B cell (primary cell): ENCODE measurements at regions not wholly inside any gene's neighbourhood (a gene's known extent, or its start where the extent isn't known, plus 50 kb on each side); places are given as distances from the start of the nearest gene placed in this dataset.

Source experiments
- ATAC-seq: fragments of 200-7000 bp; cut with Tn5 transposase; one replicate; pipeline ENCODE4 v1.10.0; 2021; ENCODE audit warnings: low read depth, mild to moderate bottlenecking, moderate number of reproducible peaks, moderate library complexity
- CTCF ChIA-PET: fragments of 350-600 bp; sonication (Branson Sonifier 250); formaldehyde crosslinking; loops from one replicate; lab custom pipeline; 2021; ENCODE audit warnings: antibody characterized with exemption, inconsistent platforms; lab: Charles Lee
- POLR2A ChIA-PET: fragments of 350-600 bp; sonication (Branson Sonifier 250); formaldehyde crosslinking; loops from one replicate; lab custom pipeline; 2021; ENCODE audit warnings: antibody characterized with exemption; lab: Charles Lee
- DNase-seq: peaks from one replicate; pipeline ENCODE4 v3.0.0; 2013
- H2AFZ ChIP-seq: 2 replicates; pipeline ENCODE4 v1.6.1; 2012; ENCODE audit warnings: mild to moderate bottlenecking, low read depth, low read length; ENCODE audit not compliant: insufficient read depth, poor library complexity, severe bottlenecking
- H3K27ac ChIP-seq, 2 donors: 1 replicate in 1 of 2; 2 replicates in 1 of 2; pipeline ENCODE4 v1.5.1; 2012 to 2013; ENCODE audit warnings: low read length in 2 of 2, mild to moderate bottlenecking in 2 of 2, moderate library complexity in 1 of 2
- H3K27me3 ChIP-seq, 4 experiments: fragments of 200-600 bp in 1 of 4; sonication (generic) in 1 of 4; replicated peaks in 1 of 4; 1 replicate in 2 of 4; 2 replicates in 2 of 4; pipeline versions ENCODE4 v1.6.1 to v1.7.0; 2013 to 2016; ENCODE audit warnings: low read length in 3 of 4, mild to moderate bottlenecking in 2 of 4, mixed read lengths in 1 of 4, moderate library complexity in 1 of 4; ENCODE audit not compliant: insufficient read depth in 4 of 4, control insufficient read depth in 3 of 4; ENCODE audit errors: control extremely low read depth in 1 of 4
- H3K36me3 ChIP-seq, 2 experiments: replicated peaks in 1 of 2; 1 replicate in 1 of 2; 2 replicates in 1 of 2; pipeline versions ENCODE4 v1.6.1 to v1.7.1; 2013; ENCODE audit warnings: low read length in 1 of 2; ENCODE audit not compliant: insufficient read depth in 2 of 2, control insufficient read depth in 1 of 2; ENCODE audit errors: control extremely low read depth in 1 of 2, extremely low read depth in 1 of 2
- H3K4me1 ChIP-seq, 2 donors: fragments of 200-600 bp in 1 of 2; sonication (generic) in 1 of 2; 1 replicate in 1 of 2; 2 replicates in 1 of 2; pipeline versions ENCODE4 v1.5.1 to v1.6.1; 2013 to 2017; ENCODE audit warnings: low read length in 2 of 2; ENCODE audit not compliant: control insufficient read depth in 2 of 2, insufficient read depth in 2 of 2
- H3K4me2 ChIP-seq: replicated peaks from 2 replicates; pipeline ENCODE3; 2012; ENCODE audit warnings: mild to moderate bottlenecking, low read depth, low read length; ENCODE audit not compliant: poor library complexity, severe bottlenecking
- H3K4me3 ChIP-seq, 5 experiments: fragments of 200-600 bp in 1 of 5; sonication (generic) in 1 of 5; 1 replicate in 3 of 5; 2 replicates in 2 of 5; pipeline versions ENCODE4 v1.5.1 to v1.7.0; 2011 to 2016; ENCODE audit warnings: low read length in 4 of 5, mild to moderate bottlenecking in 4 of 5, low read depth in 2 of 5, control low read depth in 1 of 5, moderate library complexity in 1 of 5; ENCODE audit not compliant: insufficient read depth in 1 of 5; ENCODE audit errors: control extremely low read depth in 1 of 5, extremely low read depth in 1 of 5
- H3K79me2 ChIP-seq: fragments of 200-600 bp; sonication (generic); one replicate; pipeline ENCODE4 v1.6.0; 2016; ENCODE audit warnings: low read length; ENCODE audit not compliant: control insufficient read depth, insufficient read depth
- H3K9ac ChIP-seq: fragments of 200-600 bp; sonication (generic); 2 replicates; pipeline ENCODE4 v1.6.1; 2017; ENCODE audit warnings: mild to moderate bottlenecking, low read length, moderate library complexity
- H3K9me3 ChIP-seq, 3 donors: one replicate each; pipeline versions ENCODE4 v1.6.1 to v1.7.1; 2013; ENCODE audit warnings: low read length in 2 of 3; ENCODE audit not compliant: control insufficient read depth in 2 of 3, insufficient read depth in 1 of 3; ENCODE audit errors: control extremely low read depth in 1 of 3
- H4K20me1 ChIP-seq: 2 replicates; pipeline ENCODE4 v1.6.0; 2012; ENCODE audit warnings: mild to moderate bottlenecking, low read length; ENCODE audit not compliant: insufficient read depth, control insufficient read depth, poor library complexity, severe bottlenecking
- H3K27ac Mint-ChIP-seq: one replicate; pipeline ENCODE4 v1.8.0; 2021; ENCODE audit warnings: mixed read lengths
- H3K27me3 Mint-ChIP-seq: one replicate; pipeline ENCODE4 v1.8.0; 2021; ENCODE audit warnings: mixed read lengths
- H3K4me1 Mint-ChIP-seq: one replicate; pipeline ENCODE4 v1.8.0; 2021; ENCODE audit warnings: mixed read lengths
- H3K4me3 Mint-ChIP-seq: one replicate; pipeline ENCODE4 v1.8.0; 2021; ENCODE audit warnings: mixed read lengths
- H3K9me3 Mint-ChIP-seq: one replicate; pipeline ENCODE4 v1.8.0; 2022; ENCODE audit warnings: mixed read lengths; ENCODE audit not compliant: insufficient read depth
- EZH2 ChIP-seq: IDR thresholded peaks from 2 replicates; pipeline ENCODE4 v1.6.1; 2012; ENCODE audit warnings: borderline replicate concordance, low read depth, mild to moderate bottlenecking, moderate library complexity, low read length; ENCODE audit not compliant: insufficient read depth, poor library complexity, severe bottlenecking
- WGBS: methylation state at CpG from one replicate; pipeline ENCODE4 v1.1.5; 2013; ENCODE audit warnings: missing lambda C conversion rate; ENCODE audit not compliant: insufficient coverage; 5-methylcytosine and 5-hydroxymethylcytosine counted together
- intact Hi-C: fragments of 100-400 bp; cut with micrococcal nuclease; formaldehyde crosslinking; loops from one replicate; pipeline ENCODE4 v1.10.0; 2022
- TF ChIP-seq, protein P1 (sequence below): fragments of 200-600 bp; IDR thresholded peaks from one replicate; pipeline ENCODE4 v1.8.0; 2022; ENCODE audit warnings: antibody characterized with exemption, mild to moderate bottlenecking

DNA sequence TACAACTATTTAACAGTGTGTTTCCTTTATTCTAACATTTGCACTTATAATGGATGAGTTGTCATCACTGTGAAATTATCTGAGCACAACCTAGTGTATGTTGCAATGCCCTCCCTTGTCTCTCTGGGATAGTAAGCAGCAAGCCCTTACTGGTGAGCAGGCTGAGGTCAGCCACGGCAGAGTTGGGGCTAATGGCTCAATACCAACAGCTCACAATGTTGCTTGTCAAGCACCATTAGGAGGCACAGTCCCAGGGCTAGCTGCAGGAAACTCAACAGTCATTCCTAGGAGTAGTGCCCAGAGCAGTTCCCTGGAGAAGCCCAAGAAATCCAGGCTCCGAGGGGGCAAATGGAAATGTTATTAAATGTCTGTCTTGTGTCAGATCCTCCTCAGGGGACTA, 858.4 kb downstream of the GRID1 start:
- H3K9me3 ChIP-seq: peaks cover 0 to 7% (median 0%) of the 10 kb centered on the region in 3 donors
- DNase-seq (no peak), ATAC-seq (no peak)
- no peaks in the 10 kb centered on the region for H3K36me3 ChIP-seq
- no peaks in the 10 kb centered on the region for H3K27me3 ChIP-seq
- H3K4me1 ChIP-seq: no peaks in the 10 kb centered on the region
- no peak overlapping the region for H3K4me2 ChIP-seq
- H4K20me1 ChIP-seq: no peaks in the 10 kb centered on the region
- Mint-ChIP-seq H3K27me3 (no peaks in the 10 kb centered on the region), H3K4me1 (no peaks in the 10 kb centered on the region), H3K4me3 (no peak overlapping the region), H3K27ac (no peak overlapping the region), H3K9me3 (no peaks in the 10 kb centered on the region)
- ChIA-PET CTCF (no interaction called here), POLR2A (no interaction called here)
- intact Hi-C loops: no loop called here
- H3K27ac ChIP-seq: no peak overlapping the region
- no peak for TF ChIP-seq EZH2
- TF ChIP-seq, protein P1, sequence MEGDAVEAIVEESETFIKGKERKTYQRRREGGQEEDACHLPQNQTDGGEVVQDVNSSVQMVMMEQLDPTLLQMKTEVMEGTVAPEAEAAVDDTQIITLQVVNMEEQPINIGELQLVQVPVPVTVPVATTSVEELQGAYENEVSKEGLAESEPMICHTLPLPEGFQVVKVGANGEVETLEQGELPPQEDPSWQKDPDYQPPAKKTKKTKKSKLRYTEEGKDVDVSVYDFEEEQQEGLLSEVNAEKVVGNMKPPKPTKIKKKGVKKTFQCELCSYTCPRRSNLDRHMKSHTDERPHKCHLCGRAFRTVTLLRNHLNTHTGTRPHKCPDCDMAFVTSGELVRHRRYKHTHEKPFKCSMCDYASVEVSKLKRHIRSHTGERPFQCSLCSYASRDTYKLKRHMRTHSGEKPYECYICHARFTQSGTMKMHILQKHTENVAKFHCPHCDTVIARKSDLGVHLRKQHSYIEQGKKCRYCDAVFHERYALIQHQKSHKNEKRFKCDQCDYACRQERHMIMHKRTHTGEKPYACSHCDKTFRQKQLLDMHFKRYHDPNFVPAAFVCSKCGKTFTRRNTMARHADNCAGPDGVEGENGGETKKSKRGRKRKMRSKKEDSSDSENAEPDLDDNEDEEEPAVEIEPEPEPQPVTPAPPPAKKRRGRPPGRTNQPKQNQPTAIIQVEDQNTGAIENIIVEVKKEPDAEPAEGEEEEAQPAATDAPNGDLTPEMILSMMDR: no peak
- no peak overlapping the region for H2AFZ ChIP-seq
- no peak overlapping the region for H3K4me3 ChIP-seq
- no peak overlapping the region for H3K9ac ChIP-seq
- 88% methylated on average over 2 of the region's 2 CpGs for WGBS
- no peaks in the 10 kb centered on the region for H3K79me2 ChIP-seq

GRCh38 chr10:85510682-85511081, 855.9 kb downstream of the GRID1 start:
- H3K79me2 ChIP-seq: no peaks in the 10 kb centered on the region
- ChIA-PET POLR2A (no interaction called here), CTCF (no interaction called here)
- H3K9me3 Mint-ChIP-seq: no peaks in the 10 kb centered on the region
- H3K27me3 ChIP-seq: no peaks in the 10 kb centered on the region
- no peak for ATAC-seq
- DNase-seq: no peak
- no peak overlapping the region for H2AFZ ChIP-seq
- H3K27me3 Mint-ChIP-seq: no peaks in the 10 kb centered on the region
- H3K36me3 ChIP-seq: no peaks in the 10 kb centered on the region
- no peaks in the 10 kb centered on the region for H4K20me1 ChIP-seq
- H3K4me3 ChIP-seq: no peak overlapping the region
- no peaks in the 10 kb centered on the region for H3K9me3 ChIP-seq
- no peak overlapping the region for H3K4me2 ChIP-seq
- H3K4me3 Mint-ChIP-seq: no peak overlapping the region
- H3K4me1 ChIP-seq: no peaks in the 10 kb centered on the region
- no peak overlapping the region for H3K27ac Mint-ChIP-seq
- no peaks in the 10 kb centered on the region for H3K4me1 Mint-ChIP-seq
- no peak overlapping the region for H3K9ac ChIP-seq
- no peak overlapping the region for H3K27ac ChIP-seq
- no peak for TF ChIP-seq EZH2
- TF ChIP-seq, protein P1: no peak
- 100% methylated on average over 1 of the region's 5 CpGs for WGBS
- intact Hi-C loops: no loop called here
